ENCODE measurements at regions not wholly inside any gene's neighbourhood (a gene's known extent, or its start where the extent isn't known, plus 50 kb on each side); places are given as distances from the start of the nearest gene placed in this dataset.

DNA sequence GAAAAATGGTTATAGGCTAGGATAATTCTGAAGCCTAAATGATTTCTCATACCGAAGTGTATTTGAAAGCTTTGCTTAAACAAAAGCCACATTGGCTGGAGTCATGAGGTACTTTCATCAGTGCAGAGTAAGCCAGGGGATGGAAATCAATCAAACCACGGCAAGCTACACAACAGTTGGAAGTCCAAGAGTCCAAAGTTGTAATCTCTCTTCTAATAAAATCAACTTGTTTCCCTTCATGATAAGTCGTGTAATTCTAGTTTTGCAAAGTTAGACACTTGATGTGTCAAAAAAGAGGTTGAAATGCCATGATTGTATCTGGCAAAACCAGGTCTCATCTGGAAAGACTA, 250.5 kb upstream of the VEPH1 start (continued):
- TF ChIP-seq, protein P1, sequence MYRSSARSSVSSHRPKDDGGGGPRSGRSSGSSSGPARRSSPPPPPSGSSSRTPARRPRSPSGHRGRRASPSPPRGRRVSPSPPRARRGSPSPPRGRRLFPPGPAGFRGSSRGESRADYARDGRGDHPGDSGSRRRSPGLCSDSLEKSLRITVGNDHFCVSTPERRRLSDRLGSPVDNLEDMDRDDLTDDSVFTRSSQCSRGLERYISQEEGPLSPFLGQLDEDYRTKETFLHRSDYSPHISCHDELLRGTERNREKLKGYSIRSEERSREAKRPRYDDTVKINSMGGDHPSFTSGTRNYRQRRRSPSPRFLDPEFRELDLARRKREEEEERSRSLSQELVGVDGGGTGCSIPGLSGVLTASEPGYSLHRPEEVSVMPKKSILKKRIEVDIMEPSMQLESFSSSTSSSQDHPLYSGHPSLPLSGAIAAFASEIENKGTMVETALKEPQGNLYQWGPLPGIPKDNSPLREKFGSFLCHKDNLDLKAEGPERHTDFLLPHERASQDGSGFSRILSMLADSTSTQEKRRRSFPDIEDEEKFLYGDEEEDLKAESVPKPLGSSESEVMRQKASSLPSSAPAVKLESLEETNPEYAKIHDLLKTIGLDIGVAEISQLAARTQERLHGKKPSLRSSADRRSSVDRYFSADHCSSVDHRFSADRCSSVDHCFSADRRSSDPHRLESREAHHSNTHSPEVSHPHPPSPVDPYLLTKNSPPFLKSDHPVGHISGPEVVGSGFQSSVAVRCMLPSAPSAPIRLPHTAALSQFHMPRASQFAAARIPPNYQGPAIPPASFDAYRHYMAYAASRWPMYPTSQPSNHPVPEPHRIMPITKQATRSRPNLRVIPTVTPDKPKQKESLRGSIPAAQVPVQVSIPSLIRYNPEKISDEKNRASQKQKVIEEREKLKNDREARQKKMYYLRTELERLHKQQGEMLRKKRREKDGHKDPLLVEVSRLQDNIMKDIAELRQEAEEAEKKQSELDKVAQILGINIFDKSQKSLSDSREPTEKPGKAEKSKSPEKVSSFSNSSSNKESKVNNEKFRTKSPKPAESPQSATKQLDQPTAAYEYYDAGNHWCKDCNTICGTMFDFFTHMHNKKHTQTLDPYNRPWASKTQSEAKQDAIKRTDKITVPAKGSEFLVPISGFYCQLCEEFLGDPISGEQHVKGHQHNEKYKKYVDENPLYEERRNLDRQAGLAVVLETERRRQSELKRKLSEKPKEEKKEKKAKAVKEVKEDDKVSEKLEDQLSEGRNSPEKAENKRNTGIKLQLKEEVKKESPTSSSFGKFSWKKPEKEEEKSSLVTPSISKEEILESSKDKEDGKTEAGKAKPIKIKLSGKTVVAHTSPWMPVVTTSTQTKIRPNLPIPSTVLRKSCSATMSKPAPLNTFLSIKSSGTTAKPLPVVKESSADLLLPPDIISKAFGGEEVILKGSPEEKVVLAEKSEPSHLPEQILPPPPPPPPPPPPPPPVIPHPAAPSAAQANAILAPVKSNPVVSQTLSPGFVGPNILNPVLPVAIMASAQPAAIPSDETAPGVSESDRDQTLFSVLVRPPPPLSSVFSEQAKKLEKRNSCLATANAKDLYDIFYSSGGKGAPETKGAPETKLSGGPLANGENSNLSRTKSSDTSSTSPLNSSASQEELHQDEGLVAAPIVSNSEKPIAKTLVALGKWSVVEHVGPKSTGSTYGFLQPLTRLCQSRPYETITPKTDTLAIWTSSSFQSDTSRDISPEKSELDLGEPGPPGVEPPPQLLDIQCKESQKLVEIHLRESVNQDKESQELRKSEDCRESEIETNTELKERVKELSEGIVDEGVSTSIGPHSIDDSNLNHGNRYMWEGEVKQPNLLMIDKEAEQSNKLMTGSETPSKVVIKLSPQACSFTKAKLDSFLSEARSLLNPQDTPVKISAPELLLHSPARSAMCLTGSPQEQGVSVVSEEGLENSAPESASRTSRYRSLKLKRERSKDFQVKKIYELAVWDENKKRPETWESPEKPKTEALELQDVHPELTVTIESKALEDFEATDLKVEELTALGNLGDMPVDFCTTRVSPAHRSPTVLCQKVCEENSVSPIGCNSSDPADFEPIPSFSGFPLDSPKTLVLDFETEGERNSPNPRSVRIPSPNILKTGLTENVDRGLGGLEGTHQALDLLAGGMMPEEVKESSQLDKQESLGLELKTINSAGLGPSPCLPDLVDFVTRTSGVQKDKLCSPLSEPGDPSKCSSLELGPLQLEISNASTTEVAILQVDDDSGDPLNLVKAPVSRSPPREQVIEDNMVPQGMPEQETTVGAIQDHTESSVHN (IDR thresholded peaks at IDR 0.05; ENCODE audit: borderline replicate concordance in 1 of 2, low read depth in 1 of 2): no peak
- no peak for TF ChIP-seq ZNF57 (CRISPR knock-in tag; IDR thresholded peaks at IDR 0.05)
- no peak for TF ChIP-seq GTF2E2 (tag; IDR thresholded peaks at IDR 0.05)
- TF ChIP-seq MEF2A (IDR thresholded peaks at IDR 0.05; ENCODE audit: control insufficient read depth, low read depth, low read length): no peak
- no peak for TF ChIP-seq ZNF146 (CRISPR knock-in tag; IDR thresholded peaks at IDR 0.05; ENCODE audit: unreplicated experiment)
- no peak for TF ChIP-seq RBM14 (IDR thresholded peaks at IDR 0.05; ENCODE audit: borderline replicate concordance, insufficient read depth, low read depth, low read length)
- TF ChIP-seq, protein P2, sequence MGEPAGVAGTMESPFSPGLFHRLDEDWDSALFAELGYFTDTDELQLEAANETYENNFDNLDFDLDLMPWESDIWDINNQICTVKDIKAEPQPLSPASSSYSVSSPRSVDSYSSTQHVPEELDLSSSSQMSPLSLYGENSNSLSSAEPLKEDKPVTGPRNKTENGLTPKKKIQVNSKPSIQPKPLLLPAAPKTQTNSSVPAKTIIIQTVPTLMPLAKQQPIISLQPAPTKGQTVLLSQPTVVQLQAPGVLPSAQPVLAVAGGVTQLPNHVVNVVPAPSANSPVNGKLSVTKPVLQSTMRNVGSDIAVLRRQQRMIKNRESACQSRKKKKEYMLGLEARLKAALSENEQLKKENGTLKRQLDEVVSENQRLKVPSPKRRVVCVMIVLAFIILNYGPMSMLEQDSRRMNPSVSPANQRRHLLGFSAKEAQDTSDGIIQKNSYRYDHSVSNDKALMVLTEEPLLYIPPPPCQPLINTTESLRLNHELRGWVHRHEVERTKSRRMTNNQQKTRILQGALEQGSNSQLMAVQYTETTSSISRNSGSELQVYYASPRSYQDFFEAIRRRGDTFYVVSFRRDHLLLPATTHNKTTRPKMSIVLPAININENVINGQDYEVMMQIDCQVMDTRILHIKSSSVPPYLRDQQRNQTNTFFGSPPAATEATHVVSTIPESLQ (CRISPR knock-in tag; IDR thresholded peaks at IDR 0.05): no peak
